ENCODE measurements at regions not wholly inside any gene's neighbourhood (a gene's known extent, or its start where the extent isn't known, plus 50 kb on each side); places are given as distances from the start of the nearest gene placed in this dataset.

GRCh38 chr2:78718024-78718423 is 307.5 kb upstream of the REG3G start:
- Histone ChIP-seq H3K4me3 (no peak overlapping the region), H3K27ac (no peak overlapping the region), H3K4me1 (ENCODE audit: control insufficient read depth in 1 of 2, low read depth in 2 of 2) (no peaks in the 10 kb centered on the region), H3K27me3 (replicated peaks; ENCODE audit: insufficient read depth) (no peaks in the 10 kb centered on the region), H3K36me3 (no peaks in the 10 kb centered on the region), H3K9me3 (no peaks in the 10 kb centered on the region)
- TF ChIP-seq CTCF (IDR thresholded peaks at IDR 0.05): no peak
- no peak for DNase-seq (ENCODE audit: low spot score)
- no peak for ATAC-seq (ENCODE audit: insufficient number of reproducible peaks, low FRiP score, low read depth)

GRCh38 chr2:78718473-78718872 is 307.0 kb upstream of the REG3G start:
- ATAC-seq (ENCODE audit: insufficient number of reproducible peaks, low FRiP score, low read depth): no peak
- Histone ChIP-seq H3K27ac (no peak overlapping the region), H3K4me3 (no peak overlapping the region), H3K9me3 (no peaks in the 10 kb centered on the region), H3K27me3 (replicated peaks; ENCODE audit: insufficient read depth) (no peaks in the 10 kb centered on the region), H3K4me1 (ENCODE audit: control insufficient read depth in 1 of 2, low read depth in 2 of 2) (no peaks in the 10 kb centered on the region), H3K36me3 (no peaks in the 10 kb centered on the region)
- DNase-seq (ENCODE audit: low spot score): no peak
- no peak for TF ChIP-seq CTCF (IDR thresholded peaks at IDR 0.05)

GRCh38 chr2:78721355-78722033 is 304.0 kb upstream of the REG3G start:
- DNase-seq (ENCODE audit: low spot score) (no peak), ATAC-seq (ENCODE audit: insufficient number of reproducible peaks, low FRiP score, low read depth) (no peak)
- H3K27me3 ChIP-seq (replicated peaks; ENCODE audit: insufficient read depth): no peaks in the 10 kb centered on the region
- H3K9me3 ChIP-seq: no peaks in the 10 kb centered on the region
- no peak for TF ChIP-seq CTCF (IDR thresholded peaks at IDR 0.05)
- H3K4me1 ChIP-seq (ENCODE audit: control insufficient read depth in 1 of 2, low read depth in 2 of 2): no peaks in the 10 kb centered on the region
- no peaks in the 10 kb centered on the region for H3K36me3 ChIP-seq
- no peak overlapping the region for H3K4me3 ChIP-seq
- H3K27ac ChIP-seq: no peak overlapping the region

- no peak for TF ChIP-seq CTCF (IDR thresholded peaks at IDR 0.05)
- Histone ChIP-seq H3K27ac (no peak overlapping the region), H3K9me3 (no peaks in the 10 kb centered on the region), H3K4me3 (no peak overlapping the region), H3K36me3 (no peaks in the 10 kb centered on the region), H3K27me3 (replicated peaks; ENCODE audit: insufficient read depth) (no peaks in the 10 kb centered on the region), H3K4me1 (ENCODE audit: control insufficient read depth in 1 of 2, low read depth in 2 of 2) (no peaks in the 10 kb centered on the region)
- DNase-seq (ENCODE audit: low spot score) (no peak), ATAC-seq (ENCODE audit: insufficient number of reproducible peaks, low FRiP score, low read depth) (no peak)
These were observed 291.3 kb upstream of the REG3G start for GRCh38 chr2:78734221-78734620.

- Histone ChIP-seq H3K27ac (no peak overlapping the region), H3K4me1 (ENCODE audit: control insufficient read depth in 1 of 2, low read depth in 2 of 2) (no peaks in the 10 kb centered on the region), H3K36me3 (no peaks in the 10 kb centered on the region), H3K9me3 (no peaks in the 10 kb centered on the region), H3K4me3 (no peak overlapping the region), H3K27me3 (replicated peaks; ENCODE audit: insufficient read depth) (no peaks in the 10 kb centered on the region)
- ATAC-seq (ENCODE audit: insufficient number of reproducible peaks, low FRiP score, low read depth) (no peak), DNase-seq (ENCODE audit: low spot score) (no peak)
- no peak for TF ChIP-seq CTCF (IDR thresholded peaks at IDR 0.05)
These were observed 286.2 kb upstream of the REG3G start for GRCh38 chr2:78739282-78739681.
